SHP77 treated with DMSO at 0.1 percent for 48 hours (cell line): ENCODE measurements at regions not wholly inside any gene's neighbourhood (a gene's known extent, or its start where the extent isn't known, plus 50 kb on each side); places are given as distances from the start of the nearest gene placed in this dataset.

Experiments
- DNase-seq: peaks from one replicate; lab custom pipeline; 2025; lab: John Stamatoyannopoulos, UW

DNA sequence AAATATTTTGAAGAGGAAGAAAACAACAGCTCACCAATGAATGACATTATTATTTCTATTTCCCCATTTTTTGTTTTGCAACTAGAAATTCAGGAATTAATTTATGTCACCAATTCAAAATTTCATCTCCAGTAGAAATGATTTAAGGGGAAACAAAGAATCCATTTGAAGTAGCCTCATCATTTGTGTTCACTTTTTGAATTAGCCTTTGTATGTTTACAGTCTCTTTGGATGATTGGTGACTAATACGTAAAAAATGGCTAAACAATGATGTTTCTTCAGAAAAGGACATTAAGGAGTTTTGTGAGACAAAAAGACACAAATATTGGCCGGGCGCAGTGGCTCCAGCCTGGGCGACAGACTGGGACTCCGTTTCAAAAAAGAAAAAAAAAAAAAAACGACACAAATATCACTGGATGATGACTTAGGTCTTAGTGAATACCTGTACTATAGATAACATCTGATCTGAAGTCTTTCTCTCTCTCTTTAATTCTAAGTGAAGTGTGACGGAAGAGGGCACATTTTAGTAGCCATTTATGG, 313.2 kb downstream of the PIK3C3 start:
- DNase-seq: no peak

DNA sequence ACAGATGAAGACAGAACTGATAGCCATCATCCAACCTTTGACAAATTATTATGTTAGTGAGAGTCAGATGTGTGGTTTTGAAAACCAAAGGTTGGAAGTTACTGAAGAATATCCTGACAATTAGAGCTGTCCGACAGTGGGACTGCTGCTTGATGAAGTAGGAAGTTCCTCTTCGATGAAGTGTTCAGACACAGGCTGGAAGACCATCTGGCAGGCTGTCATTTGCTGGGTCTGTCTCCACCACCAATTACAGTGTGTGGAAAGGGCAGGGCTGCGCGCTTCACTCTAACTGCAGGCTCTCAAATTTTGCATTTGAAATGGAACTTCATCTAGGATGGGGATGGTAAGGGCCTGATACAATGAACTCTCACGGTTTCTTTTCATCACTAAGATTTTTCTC, 313.8 kb downstream of the PIK3C3 start:
- no peak for DNase-seq

DNA sequence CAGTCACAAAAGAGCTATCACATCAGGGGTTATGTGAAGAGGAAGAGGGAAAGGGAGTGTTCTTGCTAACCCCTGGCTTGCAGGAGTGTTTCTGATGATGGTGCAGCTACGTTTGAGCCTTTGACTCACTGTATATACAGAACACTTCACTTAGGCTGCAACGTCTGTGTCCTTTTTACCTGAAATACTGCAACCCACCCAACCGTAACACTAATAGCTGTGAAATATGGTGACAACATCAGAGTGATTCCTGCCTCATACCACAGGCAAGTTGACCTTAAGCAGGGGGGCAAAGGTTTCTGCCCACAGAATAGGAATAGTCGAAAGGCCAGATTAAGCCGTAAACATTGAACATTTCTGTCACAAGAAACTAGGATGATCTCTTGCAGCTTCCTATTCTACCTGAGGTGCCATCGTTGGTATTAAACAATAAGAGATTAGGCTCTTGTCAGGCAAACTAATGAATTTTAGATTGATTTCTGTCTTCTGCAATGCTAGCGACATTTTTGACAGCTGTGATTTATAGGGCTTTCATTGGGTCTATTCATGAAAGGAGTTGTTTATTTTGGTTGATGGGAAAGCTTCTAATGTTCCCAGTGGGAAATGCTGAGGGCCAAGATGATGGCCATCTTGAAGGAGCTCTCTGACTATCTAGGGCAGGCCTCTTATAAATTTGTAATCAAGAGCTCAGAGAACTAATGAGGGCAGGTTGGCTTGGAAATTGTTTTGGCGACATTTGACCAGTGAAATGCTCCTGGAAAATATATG, 316.8 kb downstream of the PIK3C3 start:
- no peak for DNase-seq

DNA sequence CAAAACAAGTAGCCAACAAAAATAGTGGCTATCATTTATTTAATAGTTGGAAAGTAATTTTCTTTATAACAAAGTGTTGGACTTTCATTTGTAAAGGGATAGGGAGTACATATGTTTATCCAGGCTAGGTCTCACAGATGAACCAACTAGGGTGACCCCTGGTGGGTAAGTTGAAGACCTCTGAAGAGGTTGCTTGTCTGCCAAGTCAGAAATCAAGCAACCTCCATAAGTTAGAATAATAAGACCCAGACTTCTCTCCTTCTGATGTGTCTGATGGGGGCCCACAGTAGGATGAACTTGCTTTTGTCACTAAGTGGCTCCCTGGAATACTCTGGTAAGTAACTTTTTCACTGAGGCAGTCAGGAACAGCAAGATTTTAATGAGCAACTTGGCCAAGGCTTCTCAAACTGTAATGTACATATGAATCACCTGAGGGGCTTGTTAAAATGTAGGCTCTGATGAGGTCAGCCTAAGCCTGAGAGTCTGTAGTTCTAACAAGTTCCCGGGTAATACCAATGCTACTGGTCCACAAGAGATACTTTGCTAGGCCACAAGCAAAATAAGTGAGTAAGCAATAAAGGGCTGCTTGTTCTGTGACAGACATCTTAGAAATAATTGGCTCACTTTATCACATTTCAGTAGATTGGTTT, 319.6 kb downstream of the PIK3C3 start:
- no peak for DNase-seq

DNA sequence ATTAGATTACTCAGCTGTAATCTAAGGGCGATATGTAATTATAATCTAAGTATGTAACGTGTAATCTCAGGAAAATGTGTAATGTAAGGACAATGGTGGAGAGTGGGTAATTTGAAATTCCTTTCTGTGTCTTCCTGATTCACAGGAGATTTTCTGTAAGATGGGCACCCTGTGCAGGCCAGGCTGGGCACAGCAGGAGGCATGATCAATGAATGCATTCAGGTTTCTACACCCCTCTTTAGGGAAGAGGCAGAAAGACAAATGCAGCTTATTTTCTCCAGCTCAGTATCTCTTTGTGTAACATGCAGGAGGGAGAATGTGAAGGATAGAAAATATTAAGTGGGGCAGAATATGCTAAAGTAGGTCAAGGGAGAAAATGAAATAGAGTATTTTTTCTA, 320.1 kb downstream of the PIK3C3 start:
- no peak for DNase-seq

DNA sequence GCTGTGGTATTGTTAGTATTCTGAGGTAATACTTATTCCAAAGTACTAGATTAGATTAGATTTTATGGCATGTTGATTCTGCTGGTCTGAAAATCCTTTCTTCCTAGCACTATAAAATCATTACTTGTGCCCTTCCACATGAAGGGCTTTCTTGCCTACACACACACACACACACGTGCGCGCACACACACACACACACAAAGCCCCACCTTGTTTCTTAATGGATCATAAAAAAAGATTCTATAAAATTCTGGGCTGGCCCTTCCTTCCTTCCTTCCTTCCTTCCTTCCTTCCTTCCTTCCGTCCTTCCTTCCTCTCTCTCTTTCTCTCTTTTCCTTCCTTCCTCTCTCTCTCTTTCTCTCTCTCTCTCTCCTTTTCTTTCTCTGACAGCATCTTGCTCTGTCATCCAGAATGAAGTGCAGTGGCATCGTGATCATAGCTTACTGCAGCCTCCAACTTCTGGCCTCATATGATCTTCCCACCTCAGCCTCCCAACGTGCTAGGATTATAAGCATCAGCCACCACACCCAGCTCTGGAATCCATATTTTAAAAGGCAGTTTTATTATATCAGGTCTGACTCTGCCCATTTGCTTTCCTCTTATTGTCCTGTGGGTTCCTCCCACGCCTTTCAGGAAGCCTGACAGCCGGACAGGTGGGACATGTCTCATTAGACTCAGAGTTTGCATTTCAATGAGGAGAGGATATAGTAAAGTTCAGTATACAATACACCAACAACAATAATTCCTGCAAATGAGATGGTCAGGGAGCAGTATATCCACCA, 321.1 kb downstream of the PIK3C3 start:
- DNase-seq: no peak

DNA sequence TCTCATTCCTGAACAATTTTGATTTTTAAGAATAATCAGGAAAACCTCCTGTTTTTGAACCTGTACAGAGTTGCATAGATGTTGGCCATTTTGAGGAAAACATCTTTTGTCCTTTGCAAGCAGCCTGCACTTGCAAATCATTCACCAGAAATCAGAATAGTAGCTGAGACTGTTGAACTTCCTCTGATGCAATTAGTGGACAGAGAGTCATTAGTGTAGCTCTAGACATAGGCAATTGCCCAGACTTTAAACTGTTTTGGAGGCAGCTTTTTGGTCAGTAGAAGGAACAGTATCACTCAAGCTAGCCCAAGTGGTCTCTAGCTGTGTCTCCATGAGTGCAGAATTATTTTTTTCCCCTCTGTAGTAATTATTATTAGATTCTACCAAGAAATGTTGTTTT, 326.1 kb downstream of the PIK3C3 start:
- no peak for DNase-seq

DNA sequence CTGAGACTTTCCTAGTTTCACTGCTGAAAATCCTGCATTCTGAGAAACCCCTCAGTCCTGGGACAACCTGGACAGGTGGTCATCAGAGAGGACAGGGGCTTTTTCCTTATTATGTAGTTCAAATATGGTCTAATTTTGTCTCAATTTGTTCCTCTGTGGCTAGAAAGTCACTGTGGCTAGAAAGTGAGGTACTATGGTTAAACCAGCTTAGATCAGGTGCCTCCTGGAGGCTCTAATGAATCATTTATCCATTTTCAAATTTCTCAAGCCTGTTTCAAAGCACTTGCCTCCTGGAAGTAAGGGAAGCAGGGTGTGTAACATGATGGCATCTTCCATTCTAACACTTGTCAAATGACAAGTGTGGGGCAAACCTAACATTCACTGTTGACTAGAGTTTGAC, 326.8 kb downstream of the PIK3C3 start:
- no peak for DNase-seq

DNA sequence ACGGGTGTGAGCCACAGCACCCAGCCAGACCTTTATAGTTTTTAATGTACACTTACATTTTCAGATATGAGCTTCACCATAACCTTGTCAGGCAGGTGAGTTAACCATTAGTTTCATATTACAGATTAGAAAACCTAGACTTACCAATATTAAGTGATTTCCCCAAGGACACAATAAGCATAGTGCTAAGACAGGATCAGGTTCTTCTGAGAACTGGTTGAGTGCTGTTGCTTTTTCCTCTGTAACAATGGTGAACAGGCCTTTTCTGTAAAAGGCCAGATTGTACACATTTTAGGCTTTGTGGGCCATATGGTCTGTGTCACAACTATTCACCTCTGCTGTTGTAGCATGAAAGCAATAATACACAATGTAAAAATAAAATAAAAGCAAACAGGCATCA, 332.0 kb downstream of the PIK3C3 start:
- no peak for DNase-seq

DNA sequence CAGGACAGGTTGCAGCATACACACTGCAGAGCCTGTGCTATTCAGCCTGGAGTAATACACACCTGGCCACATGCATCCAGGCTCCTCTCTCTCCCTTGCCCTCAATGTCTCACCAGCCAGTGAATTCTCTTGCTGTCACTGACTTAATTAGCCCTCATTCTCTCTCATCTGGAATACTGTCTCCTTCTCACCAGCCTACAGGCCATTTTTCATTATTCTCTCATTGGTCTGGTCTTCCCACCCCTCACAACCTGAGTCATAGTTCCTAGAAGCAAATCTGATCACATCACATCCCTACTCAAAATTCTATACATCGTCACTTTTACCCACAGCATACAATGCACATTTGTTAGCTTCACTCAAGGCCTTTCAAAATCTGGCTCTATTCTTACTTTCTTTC, 333.1 kb downstream of the PIK3C3 start:
- DNase-seq: no peak

DNA sequence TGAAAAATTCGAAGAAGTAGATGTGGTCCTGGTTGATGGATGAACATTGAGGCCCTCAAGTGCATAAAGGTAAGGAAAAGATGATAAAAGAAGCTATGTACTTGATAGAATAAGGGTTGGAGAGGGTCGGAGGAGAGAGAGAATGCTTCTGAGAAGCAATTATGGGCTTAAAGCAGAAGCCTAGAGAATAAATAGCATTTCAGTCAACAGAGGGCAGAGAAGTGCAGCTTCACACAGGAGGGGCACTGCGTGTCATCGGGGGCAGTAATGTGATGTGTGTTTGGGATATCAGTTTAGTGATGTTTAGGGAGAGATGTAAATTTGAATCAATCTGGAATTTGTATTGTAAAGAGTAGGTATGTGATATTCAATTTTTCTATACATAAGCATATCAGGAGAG, 334.5 kb downstream of the PIK3C3 start:
- no peak for DNase-seq

DNA sequence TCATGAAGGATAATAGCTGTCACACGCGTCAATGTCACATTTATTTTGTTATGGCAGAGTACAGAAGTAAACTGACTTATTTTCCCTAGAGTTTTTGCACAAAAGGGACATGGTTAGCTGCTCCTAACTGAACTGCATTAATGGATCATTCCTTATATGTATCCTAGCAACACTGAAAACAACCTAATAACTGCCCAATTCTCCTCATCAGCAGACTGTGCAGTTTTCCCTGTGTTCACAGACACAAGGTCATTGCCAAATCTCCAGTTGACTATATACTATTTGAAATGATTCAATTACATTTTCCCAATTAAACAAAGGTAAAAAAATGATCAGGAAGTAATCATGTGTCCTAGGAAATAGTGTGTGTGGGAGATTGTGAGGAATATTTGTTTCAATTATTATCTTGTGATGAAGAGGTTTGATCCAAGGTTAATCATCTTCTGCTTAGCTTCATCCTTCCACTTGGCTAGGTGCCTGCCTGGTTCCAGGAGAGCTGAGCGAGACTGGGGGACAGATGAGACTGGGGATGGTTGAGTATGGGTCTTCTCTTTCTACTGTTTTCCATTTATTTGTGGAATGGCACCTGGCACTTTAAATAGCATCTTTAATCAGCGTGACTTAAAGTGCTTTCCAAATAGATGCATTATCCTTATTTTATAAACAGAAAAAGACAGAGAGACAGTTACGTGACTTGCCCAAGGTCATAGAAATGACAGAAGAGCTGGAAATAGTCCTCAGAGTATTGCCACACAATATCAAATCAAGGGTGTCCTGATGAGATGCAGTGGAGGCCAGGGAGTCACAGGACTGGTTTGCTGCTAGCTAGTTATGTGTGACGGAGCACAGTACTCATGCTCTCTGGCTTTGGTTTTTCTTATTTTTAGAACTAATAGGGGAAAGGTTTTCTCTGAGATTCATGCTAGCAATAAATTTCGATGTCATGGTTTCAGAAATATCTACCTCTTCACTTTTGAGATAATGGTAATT, 335.6 kb downstream of the PIK3C3 start:
- no peak for DNase-seq

DNA sequence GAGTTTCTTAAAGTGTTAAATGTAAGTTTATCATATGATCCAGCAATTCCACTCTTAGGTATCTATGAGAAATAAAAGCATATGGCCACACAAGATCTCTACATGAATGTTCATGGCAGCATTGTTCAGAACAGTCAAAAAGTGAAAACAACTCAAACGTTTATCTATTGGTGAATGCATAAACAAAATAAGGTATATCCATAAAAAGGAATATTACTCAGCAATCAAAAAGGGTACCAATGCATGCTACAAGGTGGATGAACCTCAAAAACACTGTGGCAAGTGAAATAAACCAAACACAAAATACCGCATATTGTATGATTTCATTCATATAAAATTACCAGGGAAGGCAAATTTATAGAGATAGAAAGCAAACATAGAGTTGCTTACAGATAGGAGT, 337.6 kb downstream of the PIK3C3 start:
- no peak for DNase-seq

DNA sequence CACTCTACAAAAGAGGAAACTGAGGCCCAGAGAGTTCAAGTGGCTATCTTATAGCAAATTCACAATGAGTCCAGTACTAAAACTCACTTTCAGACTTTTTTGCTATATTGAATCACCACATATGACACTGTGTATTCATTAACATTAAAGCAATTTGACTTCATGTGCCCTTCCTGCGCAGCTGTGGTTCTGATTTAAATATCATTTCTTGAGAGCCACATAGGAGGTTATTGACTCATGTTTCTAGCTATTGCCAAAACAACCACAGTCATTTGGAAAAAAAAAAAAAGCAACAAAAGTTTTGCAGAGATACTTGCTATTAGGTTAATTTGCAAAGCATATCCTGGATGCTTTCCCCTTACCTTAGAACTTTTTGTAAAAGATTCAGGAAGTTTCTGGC, 341.2 kb downstream of the PIK3C3 start:
- no peak for DNase-seq

DNA sequence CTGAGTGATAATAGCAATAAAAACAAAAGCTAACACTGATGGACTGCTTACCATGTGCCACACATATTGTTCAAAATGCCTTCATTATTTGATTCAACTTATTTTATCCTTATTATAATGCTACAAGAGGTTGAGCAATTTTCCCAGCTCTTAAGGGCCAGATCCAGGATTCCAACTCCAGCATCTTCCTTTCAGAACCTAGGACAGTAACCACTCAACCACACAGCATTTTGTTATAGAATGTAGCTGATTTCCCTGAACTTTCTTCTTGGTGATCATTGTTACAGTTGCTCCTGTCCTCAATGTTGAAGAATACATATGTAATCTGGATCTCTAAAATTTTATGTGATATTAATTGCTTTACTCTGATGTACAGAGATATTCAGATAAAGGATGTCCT, 341.7 kb downstream of the PIK3C3 start:
- no peak for DNase-seq

DNA sequence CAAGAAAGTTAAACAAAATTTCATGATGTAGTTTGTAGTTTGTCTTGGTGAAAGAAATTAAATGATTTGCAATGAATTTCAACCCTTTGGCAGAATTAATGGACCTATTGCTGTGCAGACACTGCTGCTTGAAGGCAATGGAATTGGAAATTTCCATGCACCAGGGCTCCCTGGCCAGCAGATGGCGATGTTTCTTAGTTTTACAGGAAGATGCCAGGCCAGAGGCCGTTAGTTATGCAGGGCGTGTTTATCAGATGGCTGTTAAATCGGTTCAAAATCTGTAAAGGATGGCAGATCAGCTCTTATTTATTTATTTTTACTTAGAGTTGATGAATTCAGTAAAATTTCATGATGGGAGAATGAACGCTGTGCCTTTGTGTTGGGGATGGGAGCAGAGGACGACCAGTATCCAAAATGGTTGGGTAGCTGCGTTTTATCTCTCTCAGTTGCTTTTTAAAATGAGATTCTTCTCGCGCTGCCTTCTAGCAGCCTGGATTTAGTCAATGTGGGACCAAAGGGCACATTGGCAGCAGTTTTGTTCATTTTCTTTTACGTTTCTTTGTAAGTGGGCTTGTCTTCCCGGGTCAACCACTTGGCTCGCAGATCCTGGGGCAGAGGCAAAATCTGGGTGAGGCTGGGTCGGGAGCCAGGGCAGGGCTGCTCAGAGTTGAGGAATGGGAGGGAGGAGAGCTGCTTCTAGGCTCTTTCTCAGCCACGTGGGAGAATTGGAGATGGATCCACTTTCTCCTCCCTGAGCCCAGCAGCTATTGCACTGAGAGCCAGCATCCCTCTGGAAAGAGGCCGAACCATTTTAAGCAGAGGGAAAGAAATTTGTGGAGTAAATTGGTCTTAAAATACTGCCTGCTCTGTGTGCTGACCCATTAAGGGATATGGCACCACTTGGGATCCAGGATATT, 344.0 kb downstream of the PIK3C3 start:
- peak; percentile 74 for DNase-seq

DNA sequence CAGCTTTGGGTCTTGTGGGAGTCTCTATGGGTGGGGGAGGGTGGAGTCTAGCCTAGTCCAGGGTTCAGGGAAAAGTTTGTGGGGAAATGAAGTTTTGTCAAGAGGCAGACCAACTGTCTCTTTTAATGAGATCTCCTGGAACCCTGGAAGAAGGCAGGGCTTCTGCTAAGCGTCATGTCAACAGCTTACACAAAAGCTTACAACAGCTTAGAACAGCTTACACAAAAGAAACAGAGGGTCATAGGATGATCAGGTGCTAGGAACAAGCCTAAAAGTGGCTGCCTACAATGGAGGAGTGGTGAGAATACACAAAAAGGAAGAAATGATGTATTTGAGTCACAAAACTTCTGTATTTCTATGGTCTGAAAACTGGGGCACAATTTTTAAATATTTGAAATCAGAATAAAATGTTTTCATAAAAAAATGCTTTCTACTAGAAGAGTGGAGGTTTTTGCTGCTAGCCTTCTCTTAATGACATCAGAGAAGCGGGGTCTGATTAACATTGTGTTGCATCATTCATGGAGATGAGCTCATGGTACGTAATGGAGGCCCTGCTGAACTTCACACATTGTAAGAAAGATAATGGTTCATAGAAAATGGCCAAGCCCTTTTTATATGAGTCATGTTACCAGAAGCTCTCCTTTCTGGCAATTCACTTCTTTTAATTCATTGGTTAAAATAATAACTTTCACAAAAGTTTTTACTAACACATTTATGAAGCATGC, 351.0 kb downstream of the PIK3C3 start:
- DNase-seq: no peak

DNA sequence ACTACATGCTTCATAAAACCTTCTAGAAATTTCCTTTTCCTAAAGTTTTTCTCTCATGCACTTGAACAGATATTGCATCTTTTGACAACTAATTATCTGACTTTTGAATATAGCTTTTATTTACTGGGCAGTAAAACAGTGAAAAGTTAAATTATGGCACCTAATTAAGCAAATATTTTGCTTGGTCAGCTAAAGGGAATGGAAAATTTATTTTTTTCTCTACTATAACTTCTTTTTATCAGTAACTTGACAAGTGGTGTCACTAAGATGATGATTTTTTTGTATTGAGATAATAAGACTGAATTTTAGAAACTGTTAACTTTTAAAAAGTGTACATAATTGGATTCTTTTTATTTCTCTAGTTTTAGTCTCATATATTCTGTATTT, 351.6 kb downstream of the PIK3C3 start:
- DNase-seq: no peak

DNA sequence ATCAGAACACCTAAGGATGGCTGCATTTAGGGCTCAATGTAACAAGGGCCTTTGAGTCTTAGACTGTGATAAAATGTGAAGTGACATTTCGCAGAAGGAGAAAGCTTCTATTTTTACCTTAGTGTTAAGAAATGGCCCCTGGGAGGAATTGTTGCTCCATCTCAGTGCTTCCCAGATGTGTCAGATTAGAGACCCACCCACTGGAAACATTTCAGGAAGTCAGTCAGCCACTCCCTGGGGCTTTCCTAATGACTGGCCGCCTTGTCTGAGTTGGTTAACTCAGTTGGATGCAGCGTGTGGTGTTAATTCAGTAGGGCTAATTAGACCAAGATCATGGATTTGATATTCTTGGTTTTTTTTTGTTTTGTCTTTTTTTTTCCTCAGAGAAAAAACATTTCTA, 355.9 kb downstream of the PIK3C3 start:
- no peak for DNase-seq

DNA sequence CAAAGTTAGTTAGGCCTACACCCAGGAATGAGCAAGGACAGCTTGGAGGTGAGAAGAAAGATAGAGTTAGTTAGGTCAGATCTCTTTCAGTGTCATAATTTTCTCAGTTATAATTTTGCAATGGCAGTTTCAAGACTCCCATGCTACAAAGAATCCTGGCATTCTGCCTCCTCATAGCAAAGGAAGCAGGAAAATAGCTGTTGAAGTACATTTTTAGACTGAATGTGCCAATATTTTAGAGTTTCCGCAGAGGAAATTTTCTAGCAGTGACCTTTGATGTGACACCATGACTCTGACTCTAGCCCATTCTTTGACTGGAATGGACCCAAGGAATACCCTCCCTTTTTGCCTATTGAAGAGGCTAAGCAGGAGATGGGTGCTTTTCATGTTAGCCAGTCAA, 371.7 kb downstream of the PIK3C3 start:
- no peak for DNase-seq
